RWPE1 (cell line): ENCODE measurements at regions not wholly inside any gene's neighbourhood (a gene's known extent, or its start where the extent isn't known, plus 50 kb on each side); places are given as distances from the start of the nearest gene placed in this dataset.

Experiments used
- CTCF ChIA-PET: fragments of 350-600 bp; sonication (Branson Sonifier 250); formaldehyde crosslinking; extraction: SDS; loops from one replicate; lab custom pipeline; 2021; lab: Yijun Ruan, JAX
- POLR2A ChIA-PET: fragments of 400-600 bp; formaldehyde crosslinking; extraction: SDS; loops from one replicate; lab custom pipeline; 2020; ENCODE audit warnings: antibody characterized with exemption; ENCODE audit not compliant: low non-redundant PET; lab: Yijun Ruan, JAX
- DNase-seq: peaks from one replicate; pipeline ENCODE4 v3.0.0; 2012; ENCODE audit warnings: low spot score
- H3K27ac ChIP-seq: fragments of 450-650 bp; 2 replicates; pipeline ENCODE4 v1.5.1; 2017
- CTCF ChIP-seq: fragments of 450-650 bp; conservative IDR thresholded peaks from 2 replicates; pipeline ENCODE4 v1.5.1; 2017; ENCODE audit warnings: low read depth, mild to moderate bottlenecking

GRCh38 chr7:91515961-91516360, 251.7 kb downstream of the FZD1 start:
- POLR2A ChIA-PET: no interaction called here
- TF ChIP-seq CTCF: no peak
- no peak for DNase-seq

GRCh38 chr7:91517201-91517785, 253.1 kb downstream of the FZD1 start:
- TF ChIP-seq CTCF: no peak
- ChIA-PET POLR2A (no interaction called here), CTCF (no interaction called here)
- DNase-seq: no peak
- no peak overlapping the region for H3K27ac ChIP-seq

More at GRCh38 chr7:91515961-91516360, 251.7 kb downstream of the FZD1 start:
- H3K27ac ChIP-seq: no peak overlapping the region
- CTCF ChIA-PET: no interaction called here

- no peak for TF ChIP-seq CTCF
- DNase-seq: no peak
- CTCF ChIA-PET: no interaction called here
Observed at GRCh38 chr7:91518058-91518457, 253.8 kb downstream of the FZD1 start.

GRCh38 chr7:91519241-91520158, 255.3 kb downstream of the FZD1 start:
- POLR2A ChIA-PET: no interaction called here
- TF ChIP-seq CTCF: no peak
- no peak for DNase-seq
- CTCF ChIA-PET: interaction anchor here (1.0 kb wide), 1 partner anchor 21 kb away, joined by 3 read pairs; no protein-coding TSS in a partner anchor
- H3K27ac ChIP-seq: no peak overlapping the region

More at GRCh38 chr7:91518058-91518457, 253.8 kb downstream of the FZD1 start:
- no peak overlapping the region for H3K27ac ChIP-seq
- POLR2A ChIA-PET: no interaction called here

GRCh38 chr7:91520645-91521044, 256.4 kb downstream of the FZD1 start:
- ChIA-PET CTCF (no interaction called here), POLR2A (no interaction called here)
- no peak overlapping the region for H3K27ac ChIP-seq
- no peak for TF ChIP-seq CTCF
- no peak for DNase-seq

GRCh38 chr7:91526404-91526803, 262.2 kb downstream of the FZD1 start:
- POLR2A ChIA-PET: interaction anchor here (0.6 kb wide), 1 partner anchor 10 kb away, joined by 3 read pairs; no protein-coding TSS in a partner anchor
- no peak overlapping the region for H3K27ac ChIP-seq
- no peak for TF ChIP-seq CTCF
- CTCF ChIA-PET: no interaction called here
- DNase-seq: no peak
